GM13977 (cell line): ENCODE measurements at regions not wholly inside any gene's neighbourhood (a gene's known extent, or its start where the extent isn't known, plus 50 kb on each side); places are given as distances from the start of the nearest gene placed in this dataset.

Experiments used
- DNase-seq: peaks from one replicate; pipeline ENCODE4 v3.0.0; 2012; ENCODE audit warnings: low spot score
- CTCF ChIP-seq: IDR thresholded peaks from 2 replicates; pipeline ENCODE4 v1.5.1; 2012; ENCODE audit warnings: mild to moderate bottlenecking, control low read depth; ENCODE audit not compliant: insufficient read depth; ENCODE audit errors: extremely low read depth, missing control alignments
- in situ Hi-C: fragments of 300-500 bp; cut with MboI; formaldehyde crosslinking; loops from one replicate; pipeline ENCODE4 v1.12.0; 2022; ENCODE audit warnings: low sequenced_read_pairs, low pct_unique_long_range_greater_than_20kb, mixed read lengths, inconsistent platforms; ENCODE audit not compliant: unreplicated experiment

DNA sequence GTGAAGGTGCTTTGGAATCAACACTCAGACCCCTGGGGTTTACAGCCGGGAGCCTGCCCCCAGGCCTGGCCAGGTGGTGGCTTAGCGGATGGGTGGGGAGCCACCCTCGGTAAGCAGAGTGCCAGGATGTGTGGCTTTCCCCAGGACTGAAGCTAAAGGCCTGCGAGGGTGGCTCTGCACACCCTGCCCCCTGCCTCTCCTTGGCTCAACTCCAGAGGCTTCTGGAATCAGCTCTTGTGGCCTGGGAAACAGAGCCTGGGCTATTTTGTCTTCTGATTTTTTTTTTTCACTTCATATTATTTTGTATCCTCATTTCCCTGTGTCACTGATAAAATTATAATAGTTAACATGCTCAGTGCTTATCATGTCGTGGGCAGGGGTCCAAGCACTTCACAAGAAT is 79.8 kb downstream of the RHOB start:
- no peak for DNase-seq
- in situ Hi-C loops = no loop called here

GRCh38 chr2:20528713-20529112 is 81.8 kb downstream of the RHOB start:
- no peak for TF ChIP-seq CTCF
- no peak for DNase-seq
- in situ Hi-C loops = no loop called here

More for the DNA sequence above, 79.8 kb downstream of the RHOB start:
- TF ChIP-seq CTCF = no peak

DNA sequence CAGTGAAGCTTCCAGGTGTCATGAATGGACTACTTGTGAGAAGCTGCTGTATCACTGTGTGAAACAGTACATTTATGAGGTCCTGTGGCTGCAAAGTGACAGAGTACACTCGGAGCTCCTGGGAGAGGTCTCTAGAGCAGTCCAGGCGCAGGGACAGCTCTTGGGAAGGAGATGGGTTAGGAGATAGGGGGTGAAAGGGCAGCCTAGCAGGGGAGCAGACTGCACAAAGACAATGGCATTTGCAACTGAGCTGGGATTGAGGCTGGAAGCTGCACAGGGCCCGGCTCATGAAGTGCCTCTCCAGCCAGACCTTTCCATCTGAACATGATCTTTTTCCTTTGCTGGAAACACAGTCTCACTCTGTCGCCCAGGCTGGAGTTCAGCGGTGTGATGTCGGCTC is 83.6 kb downstream of the RHOB start:
- in situ Hi-C loops = loop anchor here (10.0 kb wide), 1 partner anchor 104 kb away; no protein-coding TSS in a partner anchor
- TF ChIP-seq CTCF = no peak
- DNase-seq = no peak

DNA sequence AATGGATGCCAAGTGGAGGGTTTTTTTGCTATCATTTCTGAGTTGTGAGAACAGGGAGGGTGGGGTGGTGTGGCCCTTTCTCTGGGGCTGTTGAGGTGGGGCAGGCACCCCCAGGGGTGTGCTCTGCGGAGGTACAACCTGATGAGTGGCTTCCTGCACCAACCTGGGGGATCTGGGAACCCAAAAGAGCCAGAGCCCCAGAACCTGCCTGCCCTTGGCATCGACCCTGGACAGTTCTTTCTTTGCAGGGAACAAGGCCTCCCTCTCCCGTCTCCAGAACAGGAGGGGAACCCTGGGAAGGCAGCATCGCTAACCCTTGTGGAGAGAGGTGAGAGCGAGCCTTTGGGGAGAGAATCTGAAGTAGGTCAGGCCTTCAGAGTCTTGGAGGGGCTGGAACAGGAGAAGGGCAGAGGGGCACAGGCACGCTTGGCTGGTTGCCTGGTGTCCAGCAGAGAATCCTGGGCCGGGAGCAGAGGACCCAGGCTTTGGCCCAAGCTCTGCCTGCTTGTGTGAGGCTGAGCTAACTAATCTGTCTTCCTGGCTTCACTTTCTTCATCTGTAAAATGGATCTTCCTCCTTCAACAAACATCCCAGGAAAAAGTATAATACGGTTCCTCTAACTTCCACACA is 84.9 kb downstream of the RHOB start:
- in situ Hi-C loops = loop anchor here (10.0 kb wide), 1 partner anchor 103 kb away; no protein-coding TSS in a partner anchor
- no peak for DNase-seq
- no peak for TF ChIP-seq CTCF

DNA sequence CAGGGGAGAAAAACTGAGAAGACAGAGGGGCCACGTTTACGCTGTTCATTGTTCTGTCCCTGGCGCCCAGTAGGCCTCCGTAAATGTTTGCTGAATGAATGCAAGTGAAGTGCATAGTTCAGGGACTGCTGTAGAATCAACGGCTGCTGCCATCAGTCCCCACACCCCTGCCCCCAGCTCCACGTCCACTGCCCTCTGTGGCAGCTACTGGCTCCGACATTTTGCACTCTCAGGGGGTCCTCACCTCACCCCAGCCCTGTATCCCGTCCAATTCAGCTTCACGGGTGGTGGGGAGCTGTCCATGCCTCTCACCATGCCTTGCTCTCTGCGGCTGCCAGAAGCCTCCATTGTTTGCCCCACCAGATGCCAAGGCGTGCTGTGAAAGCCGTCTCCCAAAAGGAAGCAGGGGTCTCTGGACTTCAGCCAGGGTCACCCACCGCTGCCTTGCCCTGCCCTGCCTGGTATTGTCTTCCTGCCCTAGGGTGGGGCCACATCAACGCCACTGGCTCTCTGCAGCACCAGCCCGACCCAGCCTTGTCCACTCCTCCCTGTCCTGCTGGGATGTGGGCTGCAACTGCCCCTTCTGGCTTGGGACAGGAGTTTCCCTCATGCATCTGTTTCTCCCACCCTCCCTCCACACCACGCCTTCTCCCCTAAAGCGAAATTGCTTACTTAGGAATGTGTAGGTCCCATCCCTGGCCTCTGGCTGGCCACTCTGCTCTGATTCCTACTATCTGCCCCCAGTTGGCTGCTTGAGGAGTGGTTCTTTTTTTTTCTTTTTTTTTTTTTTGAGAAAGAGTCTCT is 86.0 kb downstream of the RHOB start:
- no peak for DNase-seq
- in situ Hi-C loops = loop anchor here (10.0 kb wide), 1 partner anchor 102 kb away; no protein-coding TSS in a partner anchor
- no peak for TF ChIP-seq CTCF

DNA sequence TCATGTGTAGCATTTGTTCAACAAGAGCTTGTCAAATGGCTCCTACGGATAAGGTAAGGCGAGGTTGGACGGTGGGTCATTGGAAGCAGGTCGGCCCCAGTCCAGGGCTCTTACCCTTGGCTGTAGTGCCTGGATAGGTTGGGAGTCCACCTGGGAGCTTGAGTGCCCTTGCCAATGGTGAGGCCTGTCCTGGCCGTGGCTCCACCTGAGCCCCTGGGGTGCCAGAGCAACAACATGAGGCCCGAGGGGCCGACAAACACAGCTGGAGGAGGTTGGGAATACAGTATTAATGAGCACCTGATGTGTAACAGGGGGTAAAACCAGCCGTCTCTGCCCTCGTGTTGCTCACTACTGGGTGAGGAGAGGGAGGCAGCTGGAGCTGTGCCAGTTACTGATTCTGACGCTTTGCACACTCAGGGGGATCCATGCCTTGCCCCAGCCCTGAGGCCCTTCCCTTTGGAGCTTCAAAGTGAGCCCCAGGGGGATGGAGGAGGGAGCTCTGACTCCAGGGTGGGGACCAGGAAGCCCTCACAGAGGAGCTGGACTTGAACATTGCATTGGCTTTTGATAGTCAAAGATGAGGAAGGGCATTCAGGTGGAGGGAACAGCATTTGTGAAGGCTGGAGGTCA is 87.2 kb downstream of the RHOB start:
- TF ChIP-seq CTCF = no peak
- in situ Hi-C loops = loop anchor here (10.0 kb wide), 1 partner anchor 101 kb away; no protein-coding TSS in a partner anchor
- no peak for DNase-seq
